T-cell (primary cell): ENCODE measurements at regions not wholly inside any gene's neighbourhood (a gene's known extent, or its start where the extent isn't known, plus 50 kb on each side); places are given as distances from the start of the nearest gene placed in this dataset.

Experiments
- ATAC-seq, 4 experiments: fragments of 200-7000 bp in 3 of 4; fragments of 150-1000 bp in 1 of 4; cut with Tn5 transposase; replicated peaks in 1 of 4; 1 replicate in 3 of 4; 2 replicates in 1 of 4; pipeline ENCODE4 v1.10.0; 2021; ENCODE audit warnings: moderate library complexity in 3 of 4, mild to moderate bottlenecking in 2 of 4, moderate number of reproducible peaks in 1 of 4
- CTCF ChIA-PET, 2 donors: fragments of 300-600 bp; sonication (Branson Sonifier 250); formaldehyde crosslinking; loops; one replicate each; lab custom pipeline; 2022; ENCODE audit warnings: antibody characterized with exemption in 2 of 2; lab: Charles Lee
- POLR2A ChIA-PET, 2 donors: fragments of 300-600 bp; sonication (Branson Sonifier 250); formaldehyde crosslinking; loops; one replicate each; lab custom pipeline; 2022; ENCODE audit warnings: antibody characterized with exemption in 2 of 2; lab: Charles Lee
- DNase-seq, 35 experiments: peaks; one replicate each; pipeline versions ENCODE4 v3.0.0 to v3.0.0-alpha.2; 2013 to 2023
- H3K27ac ChIP-seq: one replicate; pipeline ENCODE4 v1.5.1; 2013; ENCODE audit warnings: low read length
- H3K27me3 ChIP-seq, 2 experiments: replicated peaks in 1 of 2; 1 replicate in 1 of 2; 2 replicates in 1 of 2; pipeline versions ENCODE4 v1.6.1 to v1.7.0; 2013; ENCODE audit warnings: low read length in 1 of 2, mixed read lengths in 1 of 2; ENCODE audit not compliant: control insufficient read depth in 2 of 2, insufficient read depth in 2 of 2; ENCODE audit errors: extremely low read depth in 1 of 2
- H3K36me3 ChIP-seq, 2 donors: 1 replicate in 1 of 2; 2 replicates in 1 of 2; pipeline versions ENCODE4 v1.6.1 to v1.7.0; 2013; ENCODE audit warnings: low read length in 1 of 2; ENCODE audit not compliant: control insufficient read depth in 2 of 2, insufficient read depth in 1 of 2; ENCODE audit errors: extremely low read depth in 1 of 2
- H3K4me1 ChIP-seq, 2 experiments: 1 replicate in 1 of 2; 2 replicates in 1 of 2; pipeline versions ENCODE4 v1.6.1 to v1.7.0; 2013; ENCODE audit warnings: low read length in 2 of 2, mixed read lengths in 1 of 2; ENCODE audit not compliant: insufficient read depth in 2 of 2, control insufficient read depth in 1 of 2; ENCODE audit errors: extremely low read depth in 1 of 2
- H3K4me3 ChIP-seq, 2 donors: 1 replicate in 1 of 2; 2 replicates in 1 of 2; pipeline versions ENCODE4 v1.5.1 to v1.7.0; 2013; ENCODE audit warnings: mild to moderate bottlenecking in 2 of 2, low read length in 1 of 2, moderate library complexity in 1 of 2; ENCODE audit not compliant: control insufficient read depth in 1 of 2; ENCODE audit errors: extremely low read depth in 1 of 2
- H3K9me3 ChIP-seq: 2 replicates; pipeline ENCODE4 v1.7.0; 2013
- H3K27ac Mint-ChIP-seq, 2 donors: one replicate each; pipeline ENCODE4 v1.8.0; 2020 to 2021; ENCODE audit warnings: mild to moderate bottlenecking in 2 of 2, mixed read lengths in 2 of 2
- H3K27me3 Mint-ChIP-seq, 2 donors: one replicate each; pipeline ENCODE4 v1.8.0; 2021 to 2022; ENCODE audit warnings: mixed read lengths in 2 of 2
- H3K36me3 Mint-ChIP-seq: one replicate; pipeline ENCODE4 v1.8.0; 2021; ENCODE audit warnings: mixed read lengths
- H3K4me1 Mint-ChIP-seq, 3 donors: one replicate each; pipeline ENCODE4 v1.8.0; 2020 to 2022; ENCODE audit warnings: mixed read lengths in 3 of 3, mild to moderate bottlenecking in 1 of 3
- H3K4me3 Mint-ChIP-seq, 3 donors: one replicate each; pipeline ENCODE4 v1.8.0; 2020 to 2022; ENCODE audit warnings: mild to moderate bottlenecking in 3 of 3, mixed read lengths in 3 of 3, moderate library complexity in 3 of 3
- H3K9me3 Mint-ChIP-seq, 3 donors: one replicate each; pipeline ENCODE4 v1.8.0; 2020 to 2022; ENCODE audit warnings: mixed read lengths in 3 of 3
- WGBS: methylation state at CpG from one replicate; pipeline ENCODE4 v1.1.5; 2013; ENCODE audit warnings: missing lambda C conversion rate; ENCODE audit not compliant: insufficient coverage; 5-methylcytosine and 5-hydroxymethylcytosine counted together

GRCh38 chr15:68503791-68504680, 72.1 kb upstream of the ITGA11 start:
- no peak for DNase-seq
- Histone ChIP-seq H3K27me3 (peaks cover 0 to 31% of the 10 kb centered on the region in 2 experiments), H3K4me1 (no peaks in the 10 kb centered on the region), H3K4me3 (peak overlapping the region in 1 of 2 donors; percentile 58), H3K27ac (no peak overlapping the region), H3K36me3 (no peaks in the 10 kb centered on the region), H3K9me3 (no peaks in the 10 kb centered on the region)
- ChIA-PET POLR2A (no interaction called here), CTCF (no interaction called here)
- Mint-ChIP-seq H3K4me1 (peaks cover 5 to 14% (median 10%) of the 10 kb centered on the region in 3 donors), H3K27me3 (peaks cover 9 to 22% of the 10 kb centered on the region in 2 donors), H3K4me3 (peak overlapping the region in 2 of 3 donors; percentile 49 to 77), H3K27ac (no peak overlapping the region), H3K36me3 (no peaks in the 10 kb centered on the region), H3K9me3 (no peaks in the 10 kb centered on the region)
- WGBS = 55% methylated on average over 9 of the region's 11 CpGs
- peak in 3 of 4 experiments; percentile 24 to 40 (median 26) for ATAC-seq

- peaks cover 5 to 14% (median 10%) of the 10 kb centered on the region in 3 donors for H3K4me1 Mint-ChIP-seq
- peak overlapping the region in 1 of 2 donors; percentile 58 for H3K4me3 ChIP-seq
- H3K36me3 Mint-ChIP-seq = no peaks in the 10 kb centered on the region
- H3K27ac ChIP-seq = no peak overlapping the region
- H3K27ac Mint-ChIP-seq = no peak overlapping the region
- H3K27me3 Mint-ChIP-seq = peaks cover 9 to 21% of the 10 kb centered on the region in 2 donors
- CTCF ChIA-PET = no interaction called here
- H3K4me1 ChIP-seq = no peaks in the 10 kb centered on the region
- H3K4me3 Mint-ChIP-seq = peak overlapping the region; percentile 37 to 77 (median 49)
- DNase-seq (no peak), ATAC-seq (peak; percentile 19 to 39 (median 31))
- 23% methylated on average over 5 of the region's 8 CpGs for WGBS
- no peaks in the 10 kb centered on the region for H3K9me3 Mint-ChIP-seq
- H3K36me3 ChIP-seq = no peaks in the 10 kb centered on the region
- H3K27me3 ChIP-seq = peaks cover 0 to 31% of the 10 kb centered on the region in 2 experiments
- POLR2A ChIA-PET = no interaction called here
- H3K9me3 ChIP-seq = no peaks in the 10 kb centered on the region
Observed at GRCh38 chr15:68504681-68505170, 72.8 kb upstream of the ITGA11 start.

GRCh38 chr15:68506071-68506470, 72.7 kb upstream of the CORO2B start:
- Histone ChIP-seq H3K4me1 (no peaks in the 10 kb centered on the region), H3K27ac (no peak overlapping the region), H3K36me3 (no peaks in the 10 kb centered on the region), H3K9me3 (no peaks in the 10 kb centered on the region), H3K27me3 (peaks cover 0 to 30% of the 10 kb centered on the region in 2 experiments), H3K4me3 (no peak overlapping the region)
- 70% methylated on average over 2 of the region's 2 CpGs for WGBS
- H3K27me3 Mint-ChIP-seq = peaks cover 9 to 26% of the 10 kb centered on the region in 2 donors
- CTCF ChIA-PET = interaction anchor here in 1 of 2 donors (0.6 kb wide), 1 partner anchor 15 kb away, joined by 3 read pairs; no protein-coding TSS in a partner anchor
- POLR2A ChIA-PET = no interaction called here
- H3K27ac Mint-ChIP-seq = no peak overlapping the region
- H3K4me3 Mint-ChIP-seq = no peak overlapping the region
- H3K9me3 Mint-ChIP-seq = no peaks in the 10 kb centered on the region
- peaks cover 5 to 14% (median 10%) of the 10 kb centered on the region in 3 donors for H3K4me1 Mint-ChIP-seq
- ATAC-seq (no peak), DNase-seq (no peak)
- no peaks in the 10 kb centered on the region for H3K36me3 Mint-ChIP-seq

DNA sequence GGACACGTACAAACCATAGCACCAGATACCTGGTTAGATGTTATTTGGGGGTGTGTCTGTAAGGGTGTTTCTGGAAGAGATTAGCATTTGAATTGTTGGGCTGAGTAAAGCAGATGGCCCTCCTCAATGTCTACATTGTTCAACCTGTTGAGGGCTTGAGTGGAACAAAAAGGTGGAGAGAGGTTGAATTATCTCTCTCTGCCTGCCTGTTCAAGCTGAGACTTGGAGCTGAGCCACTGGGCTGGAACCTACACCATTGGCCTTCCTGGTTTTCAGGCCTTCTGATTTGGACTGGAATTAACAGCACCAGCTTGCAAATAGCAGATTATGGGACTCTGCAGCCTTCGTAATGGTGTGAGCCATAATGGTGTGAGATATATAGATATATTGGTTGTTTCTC, 71.3 kb upstream of the CORO2B start:
- no peak overlapping the region for H3K4me3 Mint-ChIP-seq
- H3K4me3 ChIP-seq = no peak overlapping the region
- ChIA-PET POLR2A (interaction anchor here in 1 of 2 donors (0.7 kb wide), 1 partner anchor 669 kb away, joined by 3 read pairs; no protein-coding TSS in a partner anchor), CTCF (no interaction called here)
- H3K4me1 ChIP-seq = no peaks in the 10 kb centered on the region
- no peak overlapping the region for H3K27ac Mint-ChIP-seq
- DNase-seq = no peak
- H3K4me1 Mint-ChIP-seq = peaks cover 5 to 14% (median 10%) of the 10 kb centered on the region in 3 donors
- H3K36me3 ChIP-seq = no peaks in the 10 kb centered on the region
- H3K9me3 ChIP-seq = no peaks in the 10 kb centered on the region
- WGBS = no CpG with 5 or more reads among the region's 2 CpGs
- peaks cover 0 to 29% of the 10 kb centered on the region in 2 experiments for H3K27me3 ChIP-seq
- no peak overlapping the region for H3K27ac ChIP-seq
- peaks cover 8 to 30% of the 10 kb centered on the region in 2 donors for H3K27me3 Mint-ChIP-seq
- no peak for ATAC-seq
- H3K36me3 Mint-ChIP-seq = no peaks in the 10 kb centered on the region
- peaks cover 0 to under 1% (median 0%) of the 10 kb centered on the region in 3 donors for H3K9me3 Mint-ChIP-seq

- H3K9me3 Mint-ChIP-seq = peaks cover 3 to 12% (median 5%) of the 10 kb centered on the region in 3 donors
- CTCF ChIA-PET = interaction anchor here in 1 of 2 donors (0.6 to 0.7 kb wide), 2 partner anchors 50 to 1116 kb away, joined by 8 to 9 read pairs; no protein-coding TSS in a partner anchor
- peaks cover 8 to 31% of the 10 kb centered on the region in 2 donors for H3K27me3 Mint-ChIP-seq
- Histone ChIP-seq H3K4me1 (no peaks in the 10 kb centered on the region), H3K4me3 (no peak overlapping the region), H3K27me3 (peaks cover 0 to 22% of the 10 kb centered on the region in 2 experiments), H3K36me3 (no peaks in the 10 kb centered on the region), H3K9me3 (no peaks in the 10 kb centered on the region), H3K27ac (no peak overlapping the region)
- ATAC-seq (no peak), DNase-seq (no peak)
- POLR2A ChIA-PET = no interaction called here
- H3K4me3 Mint-ChIP-seq = no peak overlapping the region
- H3K4me1 Mint-ChIP-seq = peaks cover 5 to 14% (median 10%) of the 10 kb centered on the region in 3 donors
- H3K36me3 Mint-ChIP-seq = no peaks in the 10 kb centered on the region
- 85% methylated on average over 10 of the region's 12 CpGs for WGBS
- H3K27ac Mint-ChIP-seq = no peak overlapping the region
Observed at GRCh38 chr15:68508485-68509189, 70.2 kb upstream of the CORO2B start.

- ChIA-PET POLR2A (no interaction called here), CTCF (no interaction called here)
- Histone ChIP-seq H3K4me3 (no peak overlapping the region), H3K36me3 (no peaks in the 10 kb centered on the region), H3K4me1 (no peaks in the 10 kb centered on the region), H3K9me3 (no peaks in the 10 kb centered on the region), H3K27ac (no peak overlapping the region), H3K27me3 (peaks cover 0 to 19% of the 10 kb centered on the region in 2 experiments)
- H3K4me3 Mint-ChIP-seq = no peak overlapping the region
- H3K27me3 Mint-ChIP-seq = peaks cover 8 to 22% of the 10 kb centered on the region in 2 donors
- peaks cover 3 to 14% (median 7%) of the 10 kb centered on the region in 3 donors for H3K9me3 Mint-ChIP-seq
- no peaks in the 10 kb centered on the region for H3K36me3 Mint-ChIP-seq
- H3K27ac Mint-ChIP-seq = no peak overlapping the region
- ATAC-seq = no peak
- no peaks in the 10 kb centered on the region for H3K4me1 Mint-ChIP-seq
- no peak for DNase-seq
- WGBS = 100% methylated on average over 1 of the region's 2 CpGs
Observed at GRCh38 chr15:68510558-68510957, 68.2 kb upstream of the CORO2B start.
